GM12873 (cell line): ENCODE measurements at regions not wholly inside any gene's neighbourhood (a gene's known extent, or its start where the extent isn't known, plus 50 kb on each side); places are given as distances from the start of the nearest gene placed in this dataset.

ENCODE experiments used
- TF ChIP-seq, protein P1 (sequence below): IDR thresholded peaks from 2 replicates; pipeline ENCODE4 v1.5.1; 2012; ENCODE audit warnings: low read depth, mild to moderate bottlenecking, moderate library complexity, low read length, control low read depth; ENCODE audit not compliant: insufficient read depth; ENCODE audit errors: missing control alignments

DNA sequence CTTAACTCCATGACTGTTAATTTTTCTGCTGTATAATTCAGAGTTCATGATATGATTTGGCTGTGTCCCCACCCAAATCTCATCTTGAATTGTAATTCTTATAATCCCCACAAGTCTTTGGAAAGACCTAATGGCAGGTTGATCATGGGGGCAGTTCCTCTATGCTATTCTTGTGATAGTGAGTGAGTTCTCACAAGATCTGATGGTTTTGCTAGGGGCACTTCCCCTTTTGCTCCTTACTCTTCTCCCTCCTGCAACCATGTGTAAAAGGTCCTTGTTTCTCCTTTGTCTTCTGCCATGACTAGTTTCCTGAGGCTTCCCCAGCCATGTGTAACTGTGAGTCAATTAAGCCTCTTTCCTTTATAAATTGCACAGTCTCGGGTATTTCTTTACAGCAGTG lies 1751.9 kb downstream of the ARAP2 start:
- TF ChIP-seq, protein P1, sequence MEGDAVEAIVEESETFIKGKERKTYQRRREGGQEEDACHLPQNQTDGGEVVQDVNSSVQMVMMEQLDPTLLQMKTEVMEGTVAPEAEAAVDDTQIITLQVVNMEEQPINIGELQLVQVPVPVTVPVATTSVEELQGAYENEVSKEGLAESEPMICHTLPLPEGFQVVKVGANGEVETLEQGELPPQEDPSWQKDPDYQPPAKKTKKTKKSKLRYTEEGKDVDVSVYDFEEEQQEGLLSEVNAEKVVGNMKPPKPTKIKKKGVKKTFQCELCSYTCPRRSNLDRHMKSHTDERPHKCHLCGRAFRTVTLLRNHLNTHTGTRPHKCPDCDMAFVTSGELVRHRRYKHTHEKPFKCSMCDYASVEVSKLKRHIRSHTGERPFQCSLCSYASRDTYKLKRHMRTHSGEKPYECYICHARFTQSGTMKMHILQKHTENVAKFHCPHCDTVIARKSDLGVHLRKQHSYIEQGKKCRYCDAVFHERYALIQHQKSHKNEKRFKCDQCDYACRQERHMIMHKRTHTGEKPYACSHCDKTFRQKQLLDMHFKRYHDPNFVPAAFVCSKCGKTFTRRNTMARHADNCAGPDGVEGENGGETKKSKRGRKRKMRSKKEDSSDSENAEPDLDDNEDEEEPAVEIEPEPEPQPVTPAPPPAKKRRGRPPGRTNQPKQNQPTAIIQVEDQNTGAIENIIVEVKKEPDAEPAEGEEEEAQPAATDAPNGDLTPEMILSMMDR, result no peak

DNA sequence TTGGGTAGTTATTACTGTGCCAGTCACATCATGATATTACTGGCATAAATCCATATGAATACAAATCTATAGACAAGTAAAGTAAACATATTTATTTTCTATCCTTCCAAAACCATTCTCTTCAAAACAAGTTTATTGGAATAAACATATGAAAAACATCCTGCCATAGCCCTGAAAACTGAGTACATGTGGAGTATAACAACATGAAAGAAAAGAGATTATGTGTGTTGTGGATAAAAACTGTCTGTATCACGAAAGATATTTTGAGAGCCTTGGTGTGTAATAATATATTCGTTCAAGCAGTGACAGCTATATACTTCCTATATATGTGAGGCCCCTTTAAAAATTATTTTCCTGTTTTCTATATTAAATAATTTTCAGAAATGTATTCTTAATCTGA lies 1742.2 kb downstream of the ARAP2 start:
- TF ChIP-seq, protein P1, result no peak

GRCh38 chr4:34512616-34513015 lies 1731.7 kb downstream of the ARAP2 start:
- TF ChIP-seq, protein P1, result no peak

GRCh38 chr4:34516524-34516923 lies 1727.8 kb downstream of the ARAP2 start:
- TF ChIP-seq, protein P1, result no peak

GRCh38 chr4:34534916-34535315 lies 1709.4 kb downstream of the ARAP2 start:
- TF ChIP-seq, protein P1, result no peak

- TF ChIP-seq, protein P1, result no peak
Observed at GRCh38 chr4:34566091-34566490, 1678.2 kb downstream of the ARAP2 start.

- TF ChIP-seq, protein P1, result no peak
Observed at GRCh38 chr4:34572026-34572425, 1672.3 kb downstream of the ARAP2 start.
